BLaER1 (cell line): ENCODE measurements at regions not wholly inside any gene's neighbourhood (a gene's known extent, or its start where the extent isn't known, plus 50 kb on each side); places are given as distances from the start of the nearest gene placed in this dataset.

Source experiments
- H3K27ac ChIP-seq: shearing (Covaris generic); formaldehyde crosslinking; 2 replicates; pipeline ENCODE4 v1.8.1; 2022
- H3K27me3 ChIP-seq: shearing (Covaris generic); formaldehyde crosslinking; 2 replicates; pipeline ENCODE4 v1.8.1; 2022
- H3K36me3 ChIP-seq: shearing (Covaris generic); formaldehyde crosslinking; 2 replicates; pipeline ENCODE4 v1.8.1; 2022
- H3K4me1 ChIP-seq: shearing (Covaris generic); formaldehyde crosslinking; 2 replicates; pipeline ENCODE4 v1.8.1; 2022
- H3K4me2 ChIP-seq: shearing (Covaris generic); formaldehyde crosslinking; 2 replicates; pipeline ENCODE4 v1.8.1; 2022
- H3K4me3 ChIP-seq: shearing (Covaris generic); formaldehyde crosslinking; 2 replicates; pipeline ENCODE4 v1.8.1; 2022
- H3K9ac ChIP-seq: shearing (Covaris generic); formaldehyde crosslinking; 2 replicates; pipeline ENCODE4 v1.8.1; 2022
- H3K9me3 ChIP-seq: shearing (Covaris generic); formaldehyde crosslinking; 2 replicates; pipeline ENCODE4 v1.8.1; 2022
- H4K20me1 ChIP-seq: shearing (Covaris generic); formaldehyde crosslinking; 2 replicates; pipeline ENCODE4 v1.8.1; 2022
- Cebpa-rat ChIP-seq: shearing (Covaris generic); IDR thresholded peaks from 2 replicates; pipeline ENCODE4 v1.8.1; 2022

DNA sequence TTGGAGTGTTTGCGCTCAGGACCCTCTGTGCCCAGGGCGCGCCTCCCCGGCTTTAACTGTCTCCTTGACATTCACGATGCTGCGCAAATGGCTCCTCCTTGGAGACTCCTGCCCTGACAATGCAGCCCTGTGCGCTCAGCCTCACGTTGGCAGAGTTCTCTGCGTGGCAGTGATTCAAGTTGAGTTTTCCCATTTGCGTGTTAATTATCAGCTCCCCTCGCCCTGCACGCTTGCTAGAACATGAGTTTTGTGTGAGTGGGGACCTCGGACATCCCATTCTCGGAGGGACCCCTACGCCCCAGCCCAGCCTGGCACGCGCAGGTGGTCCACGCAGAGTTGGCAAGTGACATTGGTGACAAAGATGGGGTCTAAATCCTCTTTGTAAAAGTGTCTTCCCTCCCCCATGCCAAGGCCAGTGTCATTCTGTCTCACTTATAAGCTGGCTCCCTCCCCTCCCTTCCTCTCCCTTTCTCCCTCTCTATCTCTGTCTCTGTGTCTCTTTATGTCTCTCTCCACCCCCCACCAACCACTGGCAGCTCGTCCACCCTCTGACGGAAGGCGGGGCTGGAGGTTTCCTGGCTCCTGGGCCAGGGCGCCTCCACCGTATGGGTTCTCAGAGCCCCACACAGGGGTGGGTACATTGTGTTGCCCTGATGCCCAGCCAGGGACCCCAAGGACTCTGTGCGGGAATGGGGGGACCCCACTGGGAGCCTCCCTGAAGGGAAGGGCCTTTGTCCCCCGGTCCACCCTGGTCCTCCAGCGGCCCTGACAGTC, 169.3 kb downstream of the OLFM1 start:
- no peak for TF ChIP-seq Cebpa-rat
- no peak overlapping the region for H3K4me3 ChIP-seq
- no peaks in the 10 kb centered on the region for H3K27me3 ChIP-seq
- no peak overlapping the region for H3K9ac ChIP-seq
- no peaks in the 10 kb centered on the region for H4K20me1 ChIP-seq
- no peaks in the 10 kb centered on the region for H3K9me3 ChIP-seq
- H3K36me3 ChIP-seq: no peaks in the 10 kb centered on the region
- peaks cover 8% of the 10 kb centered on the region for H3K4me1 ChIP-seq
- H3K27ac ChIP-seq: no peak overlapping the region
- H3K4me2 ChIP-seq: no peak overlapping the region

DNA sequence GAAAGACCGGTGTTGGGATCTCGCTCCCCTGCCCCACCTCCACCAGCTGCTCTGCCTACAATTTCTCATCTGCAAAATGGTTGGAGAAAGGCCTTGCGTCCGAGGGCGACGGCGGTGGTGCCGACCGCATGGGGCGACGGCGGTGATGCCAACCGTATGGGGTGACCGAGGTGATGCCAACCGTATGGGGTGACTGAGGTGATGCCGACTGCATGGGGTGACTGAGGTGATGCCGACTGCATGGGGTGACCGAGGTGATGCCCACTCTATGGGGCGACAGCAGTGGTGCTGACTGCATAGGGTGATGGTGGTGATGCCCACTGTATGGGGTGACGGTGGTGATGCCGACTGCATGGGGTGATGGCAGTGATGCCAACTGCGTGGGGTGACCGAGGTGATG, 171.0 kb downstream of the OLFM1 start:
- Histone ChIP-seq H4K20me1 (no peaks in the 10 kb centered on the region), H3K27ac (no peak overlapping the region), H3K9ac (no peak overlapping the region), H3K4me3 (no peak overlapping the region), H3K36me3 (no peaks in the 10 kb centered on the region), H3K9me3 (no peaks in the 10 kb centered on the region), H3K4me1 (peaks cover 16% of the 10 kb centered on the region), H3K27me3 (no peaks in the 10 kb centered on the region), H3K4me2 (no peak overlapping the region)
- TF ChIP-seq Cebpa-rat: no peak

DNA sequence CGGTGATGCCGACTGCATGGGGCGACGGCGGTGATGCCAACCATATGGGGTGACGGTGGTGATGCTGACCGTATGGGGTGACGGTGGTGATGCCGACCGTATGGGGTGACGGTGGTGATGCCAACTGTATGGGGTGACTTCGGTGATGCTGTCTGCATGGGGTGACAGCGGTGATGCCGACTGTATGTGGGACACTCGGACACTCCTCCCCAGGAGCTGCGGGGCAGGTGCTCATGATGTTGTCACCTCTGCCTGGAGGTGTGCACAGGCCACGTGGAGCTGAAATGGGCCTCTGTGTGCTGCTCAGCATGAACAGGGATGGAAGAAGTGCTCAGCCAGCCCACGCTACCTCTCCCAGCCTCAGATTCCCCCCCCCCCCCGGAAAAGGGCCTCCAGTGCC, 171.8 kb downstream of the OLFM1 start:
- no peak for TF ChIP-seq Cebpa-rat
- Histone ChIP-seq H3K27ac (no peak overlapping the region), H3K4me1 (peaks cover 20% of the 10 kb centered on the region), H3K36me3 (no peaks in the 10 kb centered on the region), H3K27me3 (no peaks in the 10 kb centered on the region), H3K9ac (no peak overlapping the region), H3K4me3 (no peak overlapping the region), H3K9me3 (no peaks in the 10 kb centered on the region), H4K20me1 (no peaks in the 10 kb centered on the region), H3K4me2 (no peak overlapping the region)

DNA sequence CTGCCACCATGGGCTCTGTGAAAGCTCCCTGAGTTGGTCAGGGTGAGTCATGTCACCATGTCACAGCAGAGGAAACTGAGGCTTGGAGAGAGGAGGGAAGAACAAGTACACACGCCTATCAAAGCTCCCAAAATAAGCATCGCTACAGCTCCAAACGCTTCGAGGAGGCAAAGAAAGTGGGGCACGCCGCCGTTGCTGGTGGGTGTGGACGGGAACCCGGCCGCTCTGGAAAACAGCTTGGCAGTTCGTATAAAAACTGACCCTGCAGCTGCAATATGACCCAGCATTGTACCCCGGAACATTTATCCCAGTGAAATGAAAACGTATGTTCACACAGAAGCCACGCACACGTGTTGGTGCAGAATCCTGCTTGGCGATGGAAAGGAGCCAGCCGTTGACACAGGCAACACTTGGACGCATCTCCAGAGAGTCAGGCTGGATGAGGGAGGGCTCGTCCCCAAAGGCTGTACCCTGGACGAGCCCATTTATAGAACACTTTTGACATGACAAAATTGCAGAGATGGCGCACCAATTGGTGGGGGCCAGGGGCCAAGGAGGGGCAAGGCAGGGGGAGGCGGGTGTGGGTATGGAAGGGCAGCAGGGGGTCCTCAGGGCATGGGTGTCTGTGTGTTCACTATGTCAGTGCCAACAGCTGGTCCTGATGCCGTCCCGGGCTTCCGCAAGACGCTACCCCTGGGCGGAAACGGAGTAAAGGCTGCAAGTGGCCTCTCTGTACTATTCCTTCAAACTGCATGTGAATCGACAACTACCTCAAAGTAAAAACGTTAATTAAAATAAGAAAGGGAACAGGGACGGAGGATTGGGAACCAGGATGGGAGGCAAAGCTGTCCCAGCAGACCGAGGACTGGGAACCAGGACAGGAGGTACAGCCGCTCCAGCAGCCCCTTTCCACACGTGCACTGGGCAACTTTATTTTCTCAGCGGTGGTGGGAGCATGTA, 173.0 kb downstream of the OLFM1 start:
- no peak overlapping the region for H3K4me3 ChIP-seq
- H3K27ac ChIP-seq: no peak overlapping the region
- no peak overlapping the region for H3K4me2 ChIP-seq
- no peaks in the 10 kb centered on the region for H3K36me3 ChIP-seq
- no peaks in the 10 kb centered on the region for H3K27me3 ChIP-seq
- TF ChIP-seq Cebpa-rat: no peak
- no peaks in the 10 kb centered on the region for H3K9me3 ChIP-seq
- H3K4me1 ChIP-seq: peaks cover 28% of the 10 kb centered on the region
- no peaks in the 10 kb centered on the region for H4K20me1 ChIP-seq
- no peak overlapping the region for H3K9ac ChIP-seq

DNA sequence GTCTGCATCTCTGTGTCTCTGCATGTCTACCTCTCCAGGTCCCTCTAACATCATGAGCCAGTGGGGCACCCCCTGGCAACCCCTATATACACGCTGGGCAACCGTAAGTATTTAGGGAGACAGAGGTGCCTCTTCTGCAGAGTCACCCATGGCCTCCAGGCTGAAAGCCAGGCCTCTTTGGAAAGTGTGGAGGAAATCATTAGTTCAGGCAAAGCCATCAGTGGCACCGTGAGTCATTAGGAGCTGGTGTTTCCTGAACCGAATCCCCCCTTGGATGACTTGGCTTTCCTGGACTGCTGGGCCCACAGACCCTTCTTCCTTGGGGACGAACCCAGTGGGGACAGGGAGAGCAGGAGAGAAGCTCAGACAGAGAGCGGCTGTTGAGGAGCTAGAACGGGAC, 174.8 kb downstream of the OLFM1 start:
- Histone ChIP-seq H3K9me3 (no peaks in the 10 kb centered on the region), H3K9ac (0 out of 2 replicates have a peak overlapping the region, but pooled peaks have one; percentile 25), H3K27me3 (no peaks in the 10 kb centered on the region), H3K27ac (no peak overlapping the region; the same call in 1 of the 2 replicates), H3K4me2 (peak overlapping the region; percentile 89), H3K4me1 (peaks cover 46% of the 10 kb centered on the region), H3K4me3 (no peak overlapping the region), H3K36me3 (no peaks in the 10 kb centered on the region), H4K20me1 (no peaks in the 10 kb centered on the region)
- TF ChIP-seq Cebpa-rat: no peak

DNA sequence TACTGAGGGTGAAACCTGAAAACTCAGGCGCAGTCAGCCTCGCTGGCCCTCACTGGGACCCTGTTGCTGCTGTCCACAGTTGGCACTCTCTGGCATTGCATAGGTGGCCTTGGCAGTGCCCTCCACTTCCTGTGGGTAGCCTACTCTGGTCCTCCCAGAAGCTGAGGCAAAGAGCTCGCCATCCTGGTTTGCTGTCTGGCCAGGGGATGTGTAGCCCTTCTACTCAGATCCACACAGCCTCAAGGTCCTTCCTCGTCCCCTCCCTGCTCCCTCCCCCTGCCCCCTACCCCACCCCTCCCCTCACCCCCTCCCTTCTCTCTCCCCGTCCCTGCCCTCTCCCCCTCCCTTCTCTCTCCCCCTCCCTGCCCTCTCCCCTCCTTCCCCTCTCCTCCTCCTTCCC, 176.0 kb downstream of the OLFM1 start:
- Histone ChIP-seq H3K4me3 (no peak overlapping the region), H3K27me3 (no peaks in the 10 kb centered on the region), H3K4me1 (peaks cover 58% of the 10 kb centered on the region), H4K20me1 (no peaks in the 10 kb centered on the region), H3K9me3 (no peaks in the 10 kb centered on the region), H3K4me2 (peak overlapping the region; percentile 89), H3K27ac (peak overlapping the region; percentile 42), H3K9ac (peak overlapping the region; percentile 25; the same call in 1 of the 2 replicates), H3K36me3 (no peaks in the 10 kb centered on the region)
- no peak for TF ChIP-seq Cebpa-rat

DNA sequence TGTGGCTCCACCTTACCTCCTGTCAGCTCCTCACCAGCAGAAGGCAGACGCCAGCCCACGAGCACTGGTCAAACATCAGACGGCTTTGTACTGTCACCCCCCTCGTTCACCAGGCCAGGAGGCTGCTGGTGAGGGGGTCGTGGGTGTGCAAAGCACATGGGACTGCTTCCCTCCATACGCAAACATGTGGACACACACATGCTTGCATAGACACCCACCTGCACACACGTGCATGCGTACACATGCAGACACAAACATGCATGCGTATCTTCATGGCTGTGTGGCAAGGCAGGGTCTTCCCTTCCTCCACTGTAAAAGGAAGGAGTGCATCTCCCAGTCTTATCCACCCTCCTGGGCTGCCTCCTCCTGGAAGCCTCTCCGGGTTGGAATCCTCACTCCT, 178.5 kb downstream of the OLFM1 start:
- no peaks in the 10 kb centered on the region for H3K27me3 ChIP-seq
- TF ChIP-seq Cebpa-rat: no peak

DNA sequence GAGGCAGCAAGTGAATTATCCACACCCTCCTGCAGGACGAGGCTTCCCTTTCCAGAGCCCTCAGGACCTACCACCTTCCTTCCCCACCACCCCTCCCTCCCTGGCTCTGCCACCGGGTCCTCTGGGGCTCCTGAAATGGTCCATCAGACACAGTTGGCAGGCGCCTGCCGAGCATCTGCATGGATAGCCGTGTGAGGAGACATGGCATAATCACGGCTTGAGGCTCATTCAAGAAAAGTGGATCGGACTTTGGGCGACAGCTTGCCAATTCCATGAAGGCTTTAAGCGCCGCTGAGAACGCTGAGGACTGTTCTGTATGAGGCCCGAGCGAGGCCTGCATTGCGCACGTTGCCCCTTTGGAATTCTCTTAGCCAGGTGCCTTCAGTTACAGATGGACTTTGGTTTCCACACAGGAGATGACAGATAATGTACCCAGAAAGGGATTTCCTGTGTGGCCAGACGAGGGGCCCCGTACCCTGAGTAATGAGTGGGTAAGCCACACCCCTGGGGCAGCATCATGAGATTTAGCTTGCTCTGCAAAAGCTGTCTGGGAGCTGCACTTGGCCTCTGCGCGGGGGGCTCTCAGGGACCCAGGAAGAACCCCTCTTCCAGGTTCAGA, 179.8 kb downstream of the OLFM1 start:
- peaks cover 85% of the 10 kb centered on the region for H3K4me1 ChIP-seq

More for the DNA sequence above, 178.5 kb downstream of the OLFM1 start:
- Histone ChIP-seq H3K9me3 (no peaks in the 10 kb centered on the region), H3K4me3 (no peak overlapping the region), H3K4me1 (peaks cover 81% of the 10 kb centered on the region), H3K36me3 (no peaks in the 10 kb centered on the region), H3K4me2 (no peak overlapping the region; the same call in 1 of the 2 replicates), H4K20me1 (no peaks in the 10 kb centered on the region), H3K27ac (no peak overlapping the region), H3K9ac (no peak overlapping the region)

DNA sequence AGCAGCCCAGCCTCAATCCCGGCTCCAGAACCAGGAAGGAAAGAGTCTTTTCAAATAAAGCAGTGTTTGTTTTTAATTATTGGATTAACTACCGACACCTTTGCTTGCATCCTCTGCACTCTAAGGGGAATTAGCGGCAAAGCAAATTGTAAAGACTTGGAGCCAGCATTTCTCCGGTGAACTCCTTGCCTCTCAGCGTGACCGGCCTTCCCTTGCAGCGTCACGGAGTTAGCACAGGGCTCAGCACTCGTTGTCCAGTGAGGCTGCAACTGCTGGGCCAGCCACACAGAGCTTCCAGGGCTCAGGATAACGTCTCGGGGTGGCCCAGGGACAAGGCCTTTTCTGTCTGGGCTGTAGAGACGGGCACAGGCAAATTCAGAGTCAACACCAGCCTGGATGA, 180.6 kb downstream of the OLFM1 start:
- Histone ChIP-seq H3K4me2 (peak overlapping the region; percentile 88), H3K9ac (peak overlapping the region; percentile 8; the same call in 1 of the 2 replicates), H3K9me3 (no peaks in the 10 kb centered on the region), H3K4me1 (peaks cover 85% of the 10 kb centered on the region), H4K20me1 (no peaks in the 10 kb centered on the region), H3K36me3 (no peaks in the 10 kb centered on the region), H3K4me3 (no peak overlapping the region), H3K27ac (peak overlapping the region; percentile 51; the same call in 1 of the 2 replicates), H3K27me3 (no peaks in the 10 kb centered on the region)
- no peak for TF ChIP-seq Cebpa-rat

More for the DNA sequence above, 179.8 kb downstream of the OLFM1 start:
- Histone ChIP-seq H3K27me3 (no peaks in the 10 kb centered on the region), H3K4me2 (peak overlapping the region; percentile 88), H3K9me3 (no peaks in the 10 kb centered on the region), H3K27ac (peak overlapping the region; percentile 4; the same call in 1 of the 2 replicates), H3K36me3 (no peaks in the 10 kb centered on the region), H4K20me1 (no peaks in the 10 kb centered on the region), H3K9ac (peak overlapping the region; percentile 8; the same call in 1 of the 2 replicates), H3K4me3 (no peak overlapping the region)
- no peak for TF ChIP-seq Cebpa-rat
